GM20000 (cell line): ENCODE measurements at regions not wholly inside any gene's neighbourhood (a gene's known extent, or its start where the extent isn't known, plus 50 kb on each side); places are given as distances from the start of the nearest gene placed in this dataset.

Experiments
- DNase-seq: peaks from one replicate; pipeline ENCODE4 v3.0.0; 2012; ENCODE audit warnings: low spot score
- TF ChIP-seq, protein P1 (sequence below): IDR thresholded peaks from 2 replicates; pipeline ENCODE4 v1.5.1; 2012; ENCODE audit warnings: mild to moderate bottlenecking, control low read depth; ENCODE audit errors: extremely low read depth, missing control alignments

DNA sequence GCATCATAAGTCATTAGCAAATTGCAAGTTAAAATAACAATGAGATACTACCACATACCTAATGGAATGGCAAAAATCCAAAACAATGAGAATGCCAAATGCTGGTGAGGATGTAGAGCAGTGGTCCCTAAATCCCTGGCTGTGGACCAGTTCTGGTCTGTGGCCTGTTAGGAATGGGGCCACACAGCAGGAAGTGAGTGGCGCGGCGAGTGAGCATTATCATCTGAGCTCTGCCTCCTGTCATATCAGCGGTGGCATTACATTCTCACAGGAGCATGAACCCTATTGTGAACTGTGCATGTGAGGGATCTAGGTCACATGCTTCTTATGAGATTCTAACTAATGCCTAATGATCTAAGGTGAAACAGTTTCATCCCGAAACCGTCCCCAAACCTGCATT, 1694.4 kb downstream of the EFNB2 start:
- no peak for DNase-seq
- TF ChIP-seq, protein P1, sequence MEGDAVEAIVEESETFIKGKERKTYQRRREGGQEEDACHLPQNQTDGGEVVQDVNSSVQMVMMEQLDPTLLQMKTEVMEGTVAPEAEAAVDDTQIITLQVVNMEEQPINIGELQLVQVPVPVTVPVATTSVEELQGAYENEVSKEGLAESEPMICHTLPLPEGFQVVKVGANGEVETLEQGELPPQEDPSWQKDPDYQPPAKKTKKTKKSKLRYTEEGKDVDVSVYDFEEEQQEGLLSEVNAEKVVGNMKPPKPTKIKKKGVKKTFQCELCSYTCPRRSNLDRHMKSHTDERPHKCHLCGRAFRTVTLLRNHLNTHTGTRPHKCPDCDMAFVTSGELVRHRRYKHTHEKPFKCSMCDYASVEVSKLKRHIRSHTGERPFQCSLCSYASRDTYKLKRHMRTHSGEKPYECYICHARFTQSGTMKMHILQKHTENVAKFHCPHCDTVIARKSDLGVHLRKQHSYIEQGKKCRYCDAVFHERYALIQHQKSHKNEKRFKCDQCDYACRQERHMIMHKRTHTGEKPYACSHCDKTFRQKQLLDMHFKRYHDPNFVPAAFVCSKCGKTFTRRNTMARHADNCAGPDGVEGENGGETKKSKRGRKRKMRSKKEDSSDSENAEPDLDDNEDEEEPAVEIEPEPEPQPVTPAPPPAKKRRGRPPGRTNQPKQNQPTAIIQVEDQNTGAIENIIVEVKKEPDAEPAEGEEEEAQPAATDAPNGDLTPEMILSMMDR = no peak

DNA sequence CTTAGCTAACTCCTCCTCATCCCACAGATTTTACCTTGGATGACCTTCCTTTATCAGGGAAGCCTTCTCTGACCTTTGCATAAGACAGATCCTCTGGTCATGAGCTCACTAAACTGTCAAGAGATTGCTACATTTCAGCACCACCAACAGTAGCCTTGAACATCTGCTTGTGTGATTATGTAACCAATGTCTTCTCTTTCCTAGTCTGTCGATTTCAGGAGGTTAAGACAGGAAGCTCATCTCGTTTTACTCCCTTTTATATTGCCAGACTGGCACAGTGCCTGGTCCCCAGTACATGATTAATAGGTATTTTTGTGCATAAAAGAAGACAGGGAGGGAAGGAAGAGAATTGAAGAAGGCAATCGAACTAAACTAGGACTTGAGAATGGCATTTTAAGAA, 1697.7 kb downstream of the EFNB2 start:
- TF ChIP-seq, protein P1 = no peak

DNA sequence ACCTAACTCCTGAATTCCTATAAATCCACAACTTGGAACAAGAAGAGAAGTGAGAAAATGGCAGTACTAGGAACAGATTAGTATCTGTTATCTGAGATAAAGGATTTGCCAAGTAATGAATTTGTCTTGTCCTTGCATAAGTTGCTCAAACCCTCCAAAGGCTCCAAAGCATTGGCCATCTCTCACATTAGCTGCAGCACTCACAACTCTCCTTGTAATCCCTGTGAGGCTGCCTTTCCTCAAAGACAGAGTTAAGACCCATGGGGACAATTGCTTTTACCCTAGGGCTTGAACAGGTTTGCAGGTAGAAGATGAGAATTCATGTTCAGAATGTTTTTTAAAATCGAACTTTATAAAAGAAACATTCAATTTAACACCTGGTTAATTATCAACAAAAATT, 1702.2 kb downstream of the EFNB2 start:
- DNase-seq = no peak
- TF ChIP-seq, protein P1 = no peak

More for the DNA sequence above, 1697.7 kb downstream of the EFNB2 start:
- DNase-seq = no peak

DNA sequence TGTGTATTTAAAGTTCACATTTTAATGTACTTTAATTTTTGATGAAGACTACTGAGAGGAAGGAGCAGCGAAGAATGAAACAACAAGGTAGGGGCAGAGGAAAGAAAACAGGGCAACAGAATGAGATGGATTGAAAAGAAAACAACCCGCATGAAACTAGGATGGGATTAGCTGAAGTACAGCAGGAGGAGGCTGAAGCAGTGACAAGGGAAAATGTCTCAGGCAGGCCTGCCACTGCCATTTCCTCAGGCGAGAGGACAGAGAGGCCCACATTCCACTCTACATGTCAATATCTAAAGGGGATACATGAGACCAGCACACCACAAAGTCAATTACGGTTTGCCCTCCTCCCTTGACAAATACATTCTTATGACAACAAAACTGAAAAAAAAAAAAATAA, 1703.2 kb downstream of the EFNB2 start:
- TF ChIP-seq, protein P1 = no peak
- DNase-seq = no peak

DNA sequence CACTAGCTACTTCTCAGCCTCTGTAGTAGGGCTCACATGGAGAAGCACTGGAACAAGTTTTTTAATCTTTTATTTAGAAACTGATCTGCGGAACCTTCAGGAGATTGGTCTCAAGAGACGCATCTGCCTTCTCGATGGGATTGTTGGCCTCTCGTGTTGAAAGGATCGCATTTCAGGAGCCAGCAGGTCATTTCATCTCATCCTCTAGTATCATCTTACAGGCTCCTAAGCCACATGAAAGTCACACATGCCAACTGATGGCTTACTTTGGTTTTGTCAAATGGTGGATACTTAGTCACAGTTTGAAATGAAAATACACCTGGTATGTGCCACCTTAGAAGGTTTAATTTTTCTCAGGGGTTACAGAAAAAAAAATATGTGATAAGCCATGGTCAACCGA, 1703.6 kb downstream of the EFNB2 start:
- no peak for DNase-seq
- TF ChIP-seq, protein P1 = no peak

DNA sequence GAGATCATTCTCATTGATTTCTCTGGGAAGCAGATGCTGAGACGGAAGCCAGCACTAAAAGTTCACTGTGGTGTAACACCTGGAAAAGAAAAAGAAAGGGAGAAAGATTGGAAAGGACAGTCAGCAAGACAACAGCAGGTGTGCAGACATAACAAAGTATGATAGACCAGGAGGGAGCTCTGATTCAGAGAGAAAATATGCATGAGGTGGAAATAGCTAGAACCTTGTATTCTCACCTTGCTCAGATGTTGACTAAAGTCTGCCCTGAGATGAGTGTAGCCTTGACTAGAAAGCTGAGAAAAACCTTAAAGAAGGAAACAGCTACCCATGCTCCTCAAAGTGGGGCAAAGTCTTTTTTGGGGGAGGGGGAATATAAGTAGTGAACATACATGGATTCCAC, 1711.8 kb downstream of the EFNB2 start:
- DNase-seq = no peak
- TF ChIP-seq, protein P1 = no peak

DNA sequence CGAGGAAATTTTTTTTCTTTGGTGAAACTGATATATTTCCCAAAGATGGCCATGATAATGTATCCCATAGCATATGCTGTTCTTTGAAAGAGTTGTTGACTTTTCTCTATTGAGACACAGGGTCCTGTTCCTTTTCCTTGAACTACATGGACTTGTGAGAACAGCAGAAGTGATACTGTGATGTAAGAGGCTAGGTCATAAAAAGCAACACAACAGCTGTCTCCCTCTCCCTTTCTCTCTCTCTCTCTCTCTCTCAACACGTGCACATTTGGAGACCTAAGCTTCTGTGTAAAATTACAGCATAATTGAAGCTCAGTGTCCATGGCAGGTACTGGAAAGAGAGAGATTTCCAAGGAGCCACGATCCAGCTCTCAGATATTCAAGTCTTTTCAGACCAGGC, 1712.4 kb downstream of the EFNB2 start:
- DNase-seq = no peak
- TF ChIP-seq, protein P1 = no peak

DNA sequence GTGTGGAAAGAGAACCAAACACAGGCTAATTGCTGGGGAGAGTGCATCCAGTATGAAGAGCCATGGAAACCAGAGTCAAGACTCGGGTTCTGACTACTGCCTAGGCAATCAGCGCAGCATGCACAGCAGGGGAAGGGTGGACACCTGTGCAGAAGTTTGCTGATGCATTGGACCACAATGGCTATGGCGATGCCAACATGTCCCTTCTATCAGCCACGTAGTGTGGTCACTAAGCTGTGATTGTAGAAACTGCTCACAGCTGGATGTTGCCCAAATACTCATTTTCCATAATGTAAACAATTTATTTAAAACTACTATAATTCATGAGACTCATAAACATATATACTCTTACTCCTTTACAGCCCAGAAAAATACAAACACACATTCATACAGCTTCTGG, 1718.2 kb downstream of the EFNB2 start:
- TF ChIP-seq, protein P1 = no peak
- DNase-seq = no peak
